ENCODE measurements at regions not wholly inside any gene's neighbourhood (a gene's known extent, or its start where the extent isn't known, plus 50 kb on each side); places are given as distances from the start of the nearest gene placed in this dataset.

DNA sequence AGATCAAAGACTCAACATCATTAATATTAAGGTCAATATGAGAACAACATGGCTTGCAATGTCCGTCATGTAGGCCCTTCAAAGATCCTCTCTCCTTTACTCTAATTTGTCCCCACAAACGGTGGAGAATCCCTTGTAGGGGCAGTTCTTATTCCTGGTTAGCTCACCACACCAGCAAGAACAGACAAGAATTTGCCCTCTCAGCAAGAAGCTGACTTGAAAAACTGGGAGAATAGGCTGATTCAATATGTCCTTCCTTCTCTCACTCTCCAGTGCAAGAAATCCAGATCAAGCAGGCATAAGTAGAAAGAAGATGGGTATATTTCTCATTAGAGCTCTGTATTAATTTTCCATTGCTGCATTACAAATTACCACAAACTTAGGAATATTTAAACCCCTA, 704.2 kb upstream of the SLIT2 start:
- DNase-seq (ENCODE audit: low spot score in 2 of 2, unreplicated experiment in 2 of 2): no peak
- H3K9me3 Mint-ChIP-seq: peaks cover 3% of the 10 kb centered on the region
- no peaks in the 10 kb centered on the region for H3K27me3 Mint-ChIP-seq (ENCODE audit: low read depth)
- no peaks in the 10 kb centered on the region for H3K36me3 Mint-ChIP-seq
- TF ChIP-seq, protein P1, sequence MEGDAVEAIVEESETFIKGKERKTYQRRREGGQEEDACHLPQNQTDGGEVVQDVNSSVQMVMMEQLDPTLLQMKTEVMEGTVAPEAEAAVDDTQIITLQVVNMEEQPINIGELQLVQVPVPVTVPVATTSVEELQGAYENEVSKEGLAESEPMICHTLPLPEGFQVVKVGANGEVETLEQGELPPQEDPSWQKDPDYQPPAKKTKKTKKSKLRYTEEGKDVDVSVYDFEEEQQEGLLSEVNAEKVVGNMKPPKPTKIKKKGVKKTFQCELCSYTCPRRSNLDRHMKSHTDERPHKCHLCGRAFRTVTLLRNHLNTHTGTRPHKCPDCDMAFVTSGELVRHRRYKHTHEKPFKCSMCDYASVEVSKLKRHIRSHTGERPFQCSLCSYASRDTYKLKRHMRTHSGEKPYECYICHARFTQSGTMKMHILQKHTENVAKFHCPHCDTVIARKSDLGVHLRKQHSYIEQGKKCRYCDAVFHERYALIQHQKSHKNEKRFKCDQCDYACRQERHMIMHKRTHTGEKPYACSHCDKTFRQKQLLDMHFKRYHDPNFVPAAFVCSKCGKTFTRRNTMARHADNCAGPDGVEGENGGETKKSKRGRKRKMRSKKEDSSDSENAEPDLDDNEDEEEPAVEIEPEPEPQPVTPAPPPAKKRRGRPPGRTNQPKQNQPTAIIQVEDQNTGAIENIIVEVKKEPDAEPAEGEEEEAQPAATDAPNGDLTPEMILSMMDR (IDR thresholded peaks at IDR 0.05; ENCODE audit: unreplicated experiment): no peak
- H3K4me1 Mint-ChIP-seq: peaks cover 12% of the 10 kb centered on the region
- H3K4me3 Mint-ChIP-seq: no peak overlapping the region
- H3K27ac Mint-ChIP-seq: no peak overlapping the region

GRCh38 chr4:19544446-19545125, 707.1 kb upstream of the SLIT2 start:
- peaks cover 3% of the 10 kb centered on the region for H3K9me3 Mint-ChIP-seq
- H3K4me3 Mint-ChIP-seq: no peak overlapping the region
- TF ChIP-seq, protein P1 (IDR thresholded peaks at IDR 0.05; ENCODE audit: unreplicated experiment): no peak
- no peak overlapping the region for H3K27ac Mint-ChIP-seq
- H3K27me3 Mint-ChIP-seq (ENCODE audit: low read depth): no peaks in the 10 kb centered on the region
- no peak for DNase-seq (ENCODE audit: low spot score in 2 of 2, unreplicated experiment in 2 of 2)
- H3K4me1 Mint-ChIP-seq: peaks cover 16% of the 10 kb centered on the region
- no peaks in the 10 kb centered on the region for H3K36me3 Mint-ChIP-seq

GRCh38 chr4:19540859-19541540, 710.7 kb upstream of the SLIT2 start:
- Mint-ChIP-seq H3K36me3 (no peaks in the 10 kb centered on the region), H3K27ac (no peak overlapping the region), H3K9me3 (peaks cover 4% of the 10 kb centered on the region), H3K4me3 (no peak overlapping the region), H3K27me3 (ENCODE audit: low read depth) (no peaks in the 10 kb centered on the region), H3K4me1 (peaks cover 6% of the 10 kb centered on the region)
- TF ChIP-seq, protein P1 (IDR thresholded peaks at IDR 0.05; ENCODE audit: unreplicated experiment): no peak
- no peak for DNase-seq (ENCODE audit: low spot score in 2 of 2, unreplicated experiment in 2 of 2)

- H3K36me3 Mint-ChIP-seq: no peaks in the 10 kb centered on the region
- peaks cover 10% of the 10 kb centered on the region for H3K4me1 Mint-ChIP-seq
- TF ChIP-seq, protein P1 (IDR thresholded peaks at IDR 0.05; ENCODE audit: unreplicated experiment): no peak
- H3K27ac Mint-ChIP-seq: no peak overlapping the region
- no peak for DNase-seq (ENCODE audit: low spot score in 2 of 2, unreplicated experiment in 2 of 2)
- H3K27me3 Mint-ChIP-seq (ENCODE audit: low read depth): no peaks in the 10 kb centered on the region
- H3K9me3 Mint-ChIP-seq: peaks cover 4% of the 10 kb centered on the region
- H3K4me3 Mint-ChIP-seq: no peak overlapping the region
These were observed 712.5 kb upstream of the SLIT2 start for GRCh38 chr4:19539201-19539600.

DNA sequence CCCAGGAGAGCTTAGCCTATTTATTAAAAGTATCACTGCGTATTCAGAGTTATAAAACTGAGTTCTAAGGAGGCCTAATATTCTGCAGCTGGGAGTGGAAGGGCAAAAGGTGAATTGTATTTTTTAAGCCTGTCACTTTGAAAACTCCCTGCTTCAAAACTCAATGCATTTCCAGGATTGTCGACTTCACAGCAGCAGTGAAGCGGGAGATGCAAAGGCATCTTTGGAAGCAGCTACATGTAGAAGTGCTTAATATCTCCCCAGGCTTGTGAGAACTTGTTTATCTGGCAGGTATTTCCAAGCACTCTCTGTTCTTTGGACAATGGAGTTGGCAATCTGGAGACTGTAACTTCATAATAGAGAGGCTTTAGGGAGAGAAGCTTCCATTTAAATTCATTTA, 717.5 kb upstream of the SLIT2 start:
- H3K27me3 Mint-ChIP-seq (ENCODE audit: low read depth): no peaks in the 10 kb centered on the region

More for the DNA sequence above, 717.5 kb upstream of the SLIT2 start:
- peaks cover 4% of the 10 kb centered on the region for H3K9me3 Mint-ChIP-seq
- no peak for DNase-seq (ENCODE audit: low spot score in 2 of 2, unreplicated experiment in 2 of 2)
- no peaks in the 10 kb centered on the region for H3K36me3 Mint-ChIP-seq
- H3K4me3 Mint-ChIP-seq: no peak overlapping the region
- peak overlapping the region; percentile 21 for H3K27ac Mint-ChIP-seq
- peaks cover 27% of the 10 kb centered on the region for H3K4me1 Mint-ChIP-seq
- TF ChIP-seq, protein P1 (IDR thresholded peaks at IDR 0.05; ENCODE audit: unreplicated experiment): no peak
